HepG2 (cell line): ENCODE measurements at regions not wholly inside any gene's neighbourhood (a gene's known extent, or its start where the extent isn't known, plus 50 kb on each side); places are given as distances from the start of the nearest gene placed in this dataset.
A peak's percentile ranks its signal among the peaks of the same experiment; 100 is the strongest.

Experiments
- AFF4 ChIP-seq: sonication (generic); formaldehyde crosslinking; IDR thresholded peaks from 2 replicates; pipeline ENCODE4 v1.4.0; 2020; ENCODE audit warnings: missing genetic modification reagents
- ATF3 ChIP-seq: sonication (generic); formaldehyde crosslinking; IDR thresholded peaks from 2 replicates; pipeline ENCODE4 v1.4.0; 2020; ENCODE audit warnings: missing genetic modification reagents
- NR1H2 ChIP-seq: sonication (generic); formaldehyde crosslinking; IDR thresholded peaks from 2 replicates; pipeline ENCODE4 v1.8.1; 2022; ENCODE audit warnings: low read depth, missing genetic modification reagents, borderline replicate concordance
- PAF1 ChIP-seq: IDR thresholded peaks from 2 replicates; pipeline ENCODE4 v1.6.1; 2016; ENCODE audit warnings: missing genetic modification reagents, missing compliant biosample characterization
- RXRA ChIP-seq: sonication (generic); formaldehyde crosslinking; IDR thresholded peaks from 2 replicates; pipeline ENCODE4 v1.5.1; 2020; ENCODE audit warnings: missing genetic modification reagents
- SP4 ChIP-seq: sonication (generic); formaldehyde crosslinking; IDR thresholded peaks from 2 replicates; pipeline ENCODE4 v1.8.1; 2023; ENCODE audit warnings: mild to moderate bottlenecking, missing genetic modification reagents
- ZNF281 ChIP-seq: sonication (generic); formaldehyde crosslinking; IDR thresholded peaks from 2 replicates; pipeline ENCODE4 v1.4.0; 2020; ENCODE audit warnings: missing genetic modification reagents, borderline replicate concordance
- ZNF318 ChIP-seq: sonication (generic); formaldehyde crosslinking; IDR thresholded peaks from 2 replicates; pipeline ENCODE4 v1.4.0; 2020; ENCODE audit warnings: mild to moderate bottlenecking, missing genetic modification reagents
- ZNF430 ChIP-seq: sonication (generic); formaldehyde crosslinking; IDR thresholded peaks from 2 replicates; pipeline ENCODE4 v1.9.0; 2021; ENCODE audit warnings: mild to moderate bottlenecking, missing genetic modification reagents
- ZNF740 ChIP-seq: sonication (generic); formaldehyde crosslinking; IDR thresholded peaks from 2 replicates; pipeline ENCODE4 v1.4.0; 2020; ENCODE audit warnings: missing genetic modification reagents
- ZNF782 ChIP-seq: sonication (generic); formaldehyde crosslinking; IDR thresholded peaks from 2 replicates; pipeline ENCODE4 v1.4.0; 2020; ENCODE audit warnings: missing genetic modification reagents, mild to moderate bottlenecking, borderline replicate concordance

GRCh38 chr2:47313141-47313691 is 55.9 kb upstream of the EPCAM start (continued):
- no peak for TF ChIP-seq ZNF740 (CRISPR knock-in tag)
- peak; percentile 97 for TF ChIP-seq ATF3 (CRISPR knock-in tag)
- no peak for TF ChIP-seq AFF4
- TF ChIP-seq RXRA = no peak; the same call in 1 of the 2 replicates
- no peak for TF ChIP-seq NR1H2 (CRISPR knock-in tag)
- TF ChIP-seq ZNF318 (CRISPR knock-in tag) = no peak
- TF ChIP-seq SP4 = no peak
- TF ChIP-seq PAF1 = no peak
- TF ChIP-seq ZNF782 (CRISPR knock-in tag) = no peak
- no peak for TF ChIP-seq ZNF281 (CRISPR knock-in tag)
- TF ChIP-seq ZNF430 (CRISPR knock-in tag) = peak; percentile 46; the same call in 1 of the 2 replicates
